CD4-positive, CD25-positive, alpha-beta regulatory T cell (primary cell): ENCODE measurements at regions not wholly inside any gene's neighbourhood (a gene's known extent, or its start where the extent isn't known, plus 50 kb on each side); places are given as distances from the start of the nearest gene placed in this dataset.
"Not testable (repeated sequence)": the region's sequence is repeated elsewhere in the genome, so short reads cannot be mapped to it uniquely, and the experiment has no call there.

ENCODE experiments used
- ATAC-seq, 2 donors: fragments of 150-1000 bp; cut with Tn5 transposase; one replicate each; pipeline ENCODE4 v1.10.0; 2021; ENCODE audit warnings: low read depth in 2 of 2, moderate number of reproducible peaks in 2 of 2, moderate library complexity in 1 of 2
- DNase-seq, 3 donors: peaks; one replicate each; pipeline versions ENCODE4 v3.0.0 to v3.0.0-alpha.2; 2012 to 2022; ENCODE audit warnings: mixed read lengths in 1 of 3
- H3K27ac ChIP-seq: one replicate; pipeline ENCODE4 v1.7.0; 2013; ENCODE audit warnings: mild to moderate bottlenecking, low read length; ENCODE audit not compliant: insufficient read depth, poor library complexity, severe bottlenecking
- H3K27me3 ChIP-seq: one replicate; pipeline ENCODE4 v1.7.0; 2013; ENCODE audit warnings: low read length; ENCODE audit not compliant: control insufficient read depth, insufficient read depth
- H3K36me3 ChIP-seq: one replicate; pipeline ENCODE4 v1.7.0; 2013; ENCODE audit warnings: mild to moderate bottlenecking, low read length, moderate library complexity; ENCODE audit not compliant: control insufficient read depth, insufficient read depth
- H3K4me1 ChIP-seq: 2 replicates; pipeline ENCODE4 v1.7.0; 2013; ENCODE audit warnings: mild to moderate bottlenecking, low read length; ENCODE audit not compliant: insufficient read depth, control insufficient read depth, poor library complexity, severe bottlenecking
- H3K4me3 ChIP-seq: one replicate; pipeline ENCODE4 v1.7.0; 2013; ENCODE audit warnings: low read depth, mild to moderate bottlenecking, low read length, moderate library complexity
- H3K9me3 ChIP-seq, 2 experiments: 1 replicate in 1 of 2; 2 replicates in 1 of 2; pipeline ENCODE4 v1.7.0; 2013; ENCODE audit warnings: low read length in 2 of 2, mild to moderate bottlenecking in 1 of 2, moderate library complexity in 1 of 2; ENCODE audit not compliant: control insufficient read depth in 2 of 2
- H3K27ac Mint-ChIP-seq, 3 donors: one replicate each; pipeline ENCODE4 v1.8.0; 2020 to 2022; ENCODE audit warnings: mild to moderate bottlenecking in 3 of 3, mixed read lengths in 3 of 3, moderate library complexity in 2 of 3
- H3K27me3 Mint-ChIP-seq: one replicate; pipeline ENCODE4 v1.8.0; 2022; ENCODE audit warnings: mild to moderate bottlenecking, mixed read lengths
- H3K36me3 Mint-ChIP-seq: one replicate; pipeline ENCODE4 v1.8.0; 2020; ENCODE audit warnings: mixed read lengths
- H3K4me1 Mint-ChIP-seq, 4 donors: one replicate each; pipeline ENCODE4 v1.8.0; 2020 to 2022; ENCODE audit warnings: mixed read lengths in 4 of 4, mild to moderate bottlenecking in 1 of 4
- H3K4me3 Mint-ChIP-seq, 4 donors: one replicate each; pipeline ENCODE4 v1.8.0; 2020 to 2022; ENCODE audit warnings: mild to moderate bottlenecking in 4 of 4, mixed read lengths in 4 of 4, moderate library complexity in 3 of 4
- H3K9me3 Mint-ChIP-seq, 7 donors: one replicate each; pipeline ENCODE4 v1.8.0; 2020 to 2022; ENCODE audit warnings: mixed read lengths in 7 of 7, mild to moderate bottlenecking in 3 of 7, moderate library complexity in 2 of 7

- DNase-seq: no peak
- no peaks in the 10 kb centered on the region for H3K36me3 Mint-ChIP-seq
- H3K27ac Mint-ChIP-seq: no peak overlapping the region
- Histone ChIP-seq H3K4me1 (no peaks in the 10 kb centered on the region), H3K27ac (no peak overlapping the region), H3K27me3 (no peaks in the 10 kb centered on the region), H3K9me3 (no peaks in the 10 kb centered on the region), H3K4me3 (no peak overlapping the region), H3K36me3 (no peaks in the 10 kb centered on the region)
- H3K4me3 Mint-ChIP-seq: no peak overlapping the region
- H3K4me1 Mint-ChIP-seq: no peaks in the 10 kb centered on the region
- no peak for ATAC-seq
- H3K9me3 Mint-ChIP-seq: peaks cover 0 to 3% (median 1%) of the 10 kb centered on the region in 7 donors
- H3K27me3 Mint-ChIP-seq: no peaks in the 10 kb centered on the region
Measured at GRCh38 chr3:64796607-64797399, 109.0 kb upstream of the ADAMTS9 start.

- Histone ChIP-seq H3K27me3 (no peaks in the 10 kb centered on the region), H3K27ac (no peak overlapping the region), H3K4me3 (no peak overlapping the region), H3K9me3 (no peaks in the 10 kb centered on the region), H3K4me1 (no peaks in the 10 kb centered on the region), H3K36me3 (no peaks in the 10 kb centered on the region)
- peaks cover 0 to 4% (median 1%) of the 10 kb centered on the region in 7 donors for H3K9me3 Mint-ChIP-seq
- H3K4me3 Mint-ChIP-seq: no peak overlapping the region
- no peaks in the 10 kb centered on the region for H3K27me3 Mint-ChIP-seq
- H3K4me1 Mint-ChIP-seq: no peaks in the 10 kb centered on the region
- no peak for DNase-seq
- ATAC-seq: no peak
- no peak overlapping the region for H3K27ac Mint-ChIP-seq
- no peaks in the 10 kb centered on the region for H3K36me3 Mint-ChIP-seq
Measured at GRCh38 chr3:64792445-64792844, 104.6 kb upstream of the ADAMTS9 start.

GRCh38 chr3:64789111-64789510, 101.3 kb upstream of the ADAMTS9 start:
- H3K4me1 Mint-ChIP-seq: no peaks in the 10 kb centered on the region
- Histone ChIP-seq H3K4me1 (no peaks in the 10 kb centered on the region), H3K27me3 (no peaks in the 10 kb centered on the region), H3K27ac (no peak overlapping the region), H3K4me3 (no peak overlapping the region), H3K9me3 (no peaks in the 10 kb centered on the region), H3K36me3 (no peaks in the 10 kb centered on the region)
- no peak for ATAC-seq
- peaks cover 0 to 4% (median 1%) of the 10 kb centered on the region in 7 donors for H3K9me3 Mint-ChIP-seq
- H3K27me3 Mint-ChIP-seq: no peaks in the 10 kb centered on the region
- DNase-seq: no peak
- H3K27ac Mint-ChIP-seq: no peak overlapping the region
- peak overlapping the region in 1 of 4 donors; percentile 74 for H3K4me3 Mint-ChIP-seq
- no peaks in the 10 kb centered on the region for H3K36me3 Mint-ChIP-seq

GRCh38 chr3:64783200-64783599, 95.4 kb upstream of the ADAMTS9 start:
- no peaks in the 10 kb centered on the region for H3K4me1 Mint-ChIP-seq

GRCh38 chr3:64780923-64781322, 93.1 kb upstream of the ADAMTS9 start:
- not testable (repeated sequence) for H3K4me3 ChIP-seq, H3K27ac Mint-ChIP-seq, H3K4me1 ChIP-seq, H3K4me1 Mint-ChIP-seq, H3K36me3 ChIP-seq, H3K27me3 ChIP-seq, H3K36me3 Mint-ChIP-seq, H3K9me3 ChIP-seq, H3K27ac ChIP-seq, H3K27me3 Mint-ChIP-seq, DNase-seq, ATAC-seq, H3K4me3 Mint-ChIP-seq
- H3K9me3 Mint-ChIP-seq: peaks cover 0 to 37% (median 10%) of the 10 kb centered on the region in 7 donors

More at GRCh38 chr3:64783200-64783599, 95.4 kb upstream of the ADAMTS9 start:
- no peak overlapping the region for H3K27ac Mint-ChIP-seq
- no peak for DNase-seq
- Histone ChIP-seq H3K27ac (no peak overlapping the region), H3K36me3 (no peaks in the 10 kb centered on the region), H3K4me3 (no peak overlapping the region), H3K9me3 (peaks cover 0 to under 1% of the 10 kb centered on the region in 2 experiments), H3K27me3 (no peaks in the 10 kb centered on the region), H3K4me1 (no peaks in the 10 kb centered on the region)
- peaks cover 0 to 32% (median 8%) of the 10 kb centered on the region in 7 donors for H3K9me3 Mint-ChIP-seq
- no peaks in the 10 kb centered on the region for H3K27me3 Mint-ChIP-seq
- no peak overlapping the region for H3K4me3 Mint-ChIP-seq
- H3K36me3 Mint-ChIP-seq: no peaks in the 10 kb centered on the region
- ATAC-seq: no peak

GRCh38 chr3:64773137-64773536, 85.3 kb upstream of the ADAMTS9 start:
- no peak overlapping the region for H3K27ac ChIP-seq
- Mint-ChIP-seq H3K36me3 (no peaks in the 10 kb centered on the region), H3K9me3 (peaks cover 4 to 6% (median 5%) of the 10 kb centered on the region in 7 donors), H3K4me3 (no peak overlapping the region), H3K27me3 (no peaks in the 10 kb centered on the region), H3K27ac (no peak overlapping the region), H3K4me1 (no peaks in the 10 kb centered on the region)
- no peak for ATAC-seq
- no peaks in the 10 kb centered on the region for H3K36me3 ChIP-seq
- H3K27me3 ChIP-seq: no peaks in the 10 kb centered on the region
- no peak for DNase-seq
- no peak overlapping the region for H3K4me3 ChIP-seq
- no peaks in the 10 kb centered on the region for H3K4me1 ChIP-seq
- peaks cover under 1 to 5% of the 10 kb centered on the region in 2 experiments for H3K9me3 ChIP-seq

GRCh38 chr3:64766440-64766839, 78.6 kb upstream of the ADAMTS9 start:
- Mint-ChIP-seq H3K4me1 (no peaks in the 10 kb centered on the region), H3K27ac (no peak overlapping the region), H3K4me3 (no peak overlapping the region), H3K27me3 (no peaks in the 10 kb centered on the region), H3K36me3 (no peaks in the 10 kb centered on the region), H3K9me3 (peaks cover 0 to 10% (median 0%) of the 10 kb centered on the region in 7 donors)
- H3K4me1 ChIP-seq: no peaks in the 10 kb centered on the region
- no peak overlapping the region for H3K27ac ChIP-seq
- H3K36me3 ChIP-seq: no peaks in the 10 kb centered on the region
- no peak overlapping the region for H3K4me3 ChIP-seq
- ATAC-seq (no peak), DNase-seq (no peak)
- H3K27me3 ChIP-seq: no peaks in the 10 kb centered on the region
- H3K9me3 ChIP-seq: no peaks in the 10 kb centered on the region

GRCh38 chr3:64765947-64766346, 78.1 kb upstream of the ADAMTS9 start:
- Histone ChIP-seq H3K4me3 (no peak overlapping the region), H3K27me3 (no peaks in the 10 kb centered on the region), H3K27ac (no peak overlapping the region), H3K36me3 (no peaks in the 10 kb centered on the region), H3K9me3 (no peaks in the 10 kb centered on the region), H3K4me1 (no peaks in the 10 kb centered on the region)
- Mint-ChIP-seq H3K36me3 (no peaks in the 10 kb centered on the region), H3K4me3 (no peak overlapping the region), H3K27ac (no peak overlapping the region), H3K4me1 (no peaks in the 10 kb centered on the region), H3K9me3 (peaks cover 0 to 10% (median 0%) of the 10 kb centered on the region in 7 donors), H3K27me3 (no peaks in the 10 kb centered on the region)
- ATAC-seq: no peak
- no peak for DNase-seq
